HG02678 (cell line): ENCODE measurements at regions not wholly inside any gene's neighbourhood (a gene's known extent, or its start where the extent isn't known, plus 50 kb on each side); places are given as distances from the start of the nearest gene placed in this dataset.
"Not testable (repeated sequence)": the region's sequence is repeated elsewhere in the genome, so short reads cannot be mapped to it uniquely, and the experiment has no call there.

Experiments used
- ATAC-seq: cut with Tn5 transposase; IDR thresholded peaks from one replicate; pipeline ENCODE4 v1.9.1; 2021; ENCODE audit warnings: mild to moderate bottlenecking, moderate library complexity; ENCODE audit not compliant: unreplicated experiment

DNA sequence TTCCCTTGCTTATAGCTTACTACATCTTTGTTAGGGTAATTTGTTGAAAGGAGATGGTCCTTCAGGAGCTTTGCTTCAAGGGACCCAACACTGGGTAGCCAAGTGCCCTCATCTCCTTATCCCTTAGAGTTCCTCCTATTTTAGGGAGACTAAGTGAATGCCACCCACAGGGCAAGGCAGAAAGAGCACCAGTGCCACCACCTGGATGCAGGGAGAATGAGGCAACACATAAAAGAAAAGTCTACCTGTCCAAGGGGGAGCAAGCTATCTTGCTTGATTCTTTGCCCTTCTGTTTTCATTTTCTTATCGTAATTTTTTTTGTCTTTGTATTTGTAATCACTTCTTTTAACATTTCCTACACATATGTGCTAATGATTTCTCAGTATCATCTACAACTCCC, 205.5 kb downstream of the NPR3 start:
- no peak for ATAC-seq

DNA sequence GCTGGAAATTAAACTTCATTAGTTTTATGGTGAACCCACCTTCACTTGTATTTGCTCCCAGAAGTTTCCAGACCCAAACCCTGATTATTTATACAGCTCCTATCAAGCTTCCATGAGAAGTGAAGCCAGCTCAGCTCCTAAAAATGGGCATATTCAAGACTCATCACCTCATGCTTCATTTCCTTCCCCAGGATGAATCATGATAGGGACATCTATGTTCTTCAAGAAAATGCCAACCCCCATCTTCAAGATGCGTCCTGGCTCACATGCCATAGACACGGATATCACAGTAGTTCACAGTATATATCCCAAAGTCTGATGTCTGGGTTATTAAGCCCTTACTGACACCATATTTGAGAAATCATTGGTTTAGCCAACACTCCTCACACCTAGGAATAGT, 217.6 kb downstream of the NPR3 start:
- no peak for ATAC-seq

DNA sequence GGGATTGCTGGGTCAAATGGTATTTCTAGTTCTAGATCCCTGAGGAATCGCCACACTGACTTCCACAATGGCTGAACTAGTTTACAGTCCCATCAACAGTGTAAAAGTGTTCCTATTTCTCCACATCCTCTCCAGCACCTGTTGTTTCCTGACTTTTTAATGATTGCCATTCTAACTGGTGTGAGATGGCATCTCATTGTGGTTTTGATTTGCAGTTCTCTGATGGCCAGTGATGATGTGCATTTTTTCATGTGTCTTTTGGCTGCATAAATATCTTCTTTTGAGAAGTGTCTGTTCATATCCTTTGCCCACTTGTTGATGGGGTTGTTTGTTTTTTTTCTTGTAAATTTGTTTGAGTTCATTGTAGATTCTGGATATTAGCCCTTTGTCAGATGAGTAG, 220.3 kb downstream of the NPR3 start:
- not testable (repeated sequence) for ATAC-seq

DNA sequence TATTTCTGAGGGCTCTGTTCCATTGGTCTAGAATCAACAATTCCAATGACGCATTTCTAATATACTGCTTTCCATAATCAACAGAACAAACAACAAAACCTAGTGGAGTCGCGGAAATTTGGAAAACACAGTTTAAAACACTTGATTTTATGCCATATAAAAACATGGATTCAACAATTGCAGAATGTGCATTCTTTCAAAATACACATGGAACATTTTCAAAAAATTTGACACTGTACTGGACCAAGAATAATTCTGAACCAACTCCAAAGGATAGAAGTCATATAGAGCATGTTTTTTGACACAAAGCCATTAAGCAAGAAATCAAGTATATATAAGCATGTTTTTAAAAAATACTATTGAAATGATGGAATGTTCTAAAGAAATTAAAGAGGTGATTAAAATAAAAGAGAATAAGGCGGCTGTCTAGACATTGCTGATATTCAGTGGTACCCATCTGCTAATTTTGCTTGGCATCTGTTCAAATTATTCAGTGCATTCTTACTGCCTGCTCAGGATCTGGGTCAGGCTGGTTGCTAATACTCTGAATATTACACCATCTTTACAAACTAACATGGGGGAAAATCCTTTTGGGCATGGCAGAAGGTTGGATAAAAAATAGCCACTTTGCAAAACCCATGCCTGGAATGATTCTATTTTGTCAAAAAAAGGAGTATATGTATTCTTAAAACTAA, 221.3 kb downstream of the NPR3 start:
- no peak for ATAC-seq

DNA sequence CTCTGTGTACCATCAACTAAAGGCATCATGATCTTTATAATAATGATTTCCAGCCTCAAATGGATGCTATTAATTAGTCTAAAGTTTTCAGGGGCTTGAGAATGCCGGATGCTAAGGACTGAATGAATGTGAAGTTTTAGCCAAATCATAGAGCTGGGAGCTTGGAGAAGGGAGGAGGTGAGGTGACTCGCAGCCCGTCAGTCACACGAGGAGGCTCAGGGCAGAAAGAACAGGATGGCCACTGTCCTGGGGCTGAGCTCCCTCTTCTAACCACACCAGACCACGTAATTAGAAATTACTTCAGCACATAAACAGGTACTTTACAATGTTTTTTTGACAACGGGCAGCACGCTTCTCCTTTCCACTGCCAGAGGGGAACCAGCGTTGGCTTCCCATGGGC, 222.6 kb downstream of the NPR3 start:
- ATAC-seq, result no peak

DNA sequence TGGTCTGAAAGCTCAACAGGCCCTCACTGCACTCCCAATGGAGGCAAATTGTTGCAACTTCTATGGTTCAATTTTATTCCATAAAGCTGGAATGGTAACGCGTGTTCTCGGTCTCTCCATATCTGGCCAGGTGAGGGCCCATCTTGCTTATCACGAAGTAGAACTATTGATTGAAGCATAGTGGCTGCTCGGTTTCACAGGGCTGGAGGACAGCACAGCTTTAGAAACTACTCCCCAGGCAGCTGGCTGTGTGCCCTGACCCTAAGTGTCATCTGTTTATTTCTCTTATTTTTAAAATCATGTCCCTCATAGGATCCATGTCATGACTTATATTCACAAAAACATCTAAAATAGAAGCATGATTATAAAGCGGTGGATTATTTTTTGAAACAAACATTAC, 223.4 kb downstream of the NPR3 start:
- ATAC-seq, result no peak

DNA sequence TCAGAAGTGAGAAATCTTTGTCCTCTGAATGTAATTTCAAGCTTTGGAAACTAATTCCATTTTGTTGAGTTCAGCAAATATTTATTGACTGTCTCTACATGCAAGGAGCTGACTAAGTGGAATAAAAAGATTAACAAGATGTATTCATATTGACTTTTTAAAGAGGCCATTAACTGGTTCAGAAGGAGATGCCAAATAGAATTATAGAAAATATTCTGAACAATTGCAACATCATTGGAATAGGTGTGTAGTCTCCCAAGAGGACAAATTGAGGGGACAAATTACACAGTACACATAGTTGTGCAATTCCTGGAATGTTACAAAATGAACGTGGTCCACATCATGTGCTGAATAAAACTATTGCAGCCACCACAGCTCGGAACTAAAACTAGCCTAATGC, 224.2 kb downstream of the NPR3 start:
- ATAC-seq, result no peak

DNA sequence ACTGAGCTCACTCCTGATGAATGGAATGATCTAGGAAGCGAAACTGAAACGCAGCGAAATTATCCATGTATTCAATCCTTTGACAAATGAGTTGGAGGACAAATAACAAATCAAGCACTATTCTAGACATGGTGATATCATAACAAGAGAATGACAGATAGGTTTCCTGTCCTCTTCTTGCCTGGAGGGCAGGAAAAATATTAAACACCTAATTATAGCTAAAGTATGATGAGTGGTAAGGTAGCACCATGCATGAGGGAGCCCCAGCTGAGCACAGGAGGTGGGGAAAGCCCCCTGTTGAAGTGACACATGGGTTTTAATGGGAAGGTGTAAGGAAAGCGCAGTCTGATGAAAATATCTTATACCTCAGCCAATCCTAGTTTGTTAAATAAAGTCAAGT, 225.2 kb downstream of the NPR3 start:
- no peak for ATAC-seq

DNA sequence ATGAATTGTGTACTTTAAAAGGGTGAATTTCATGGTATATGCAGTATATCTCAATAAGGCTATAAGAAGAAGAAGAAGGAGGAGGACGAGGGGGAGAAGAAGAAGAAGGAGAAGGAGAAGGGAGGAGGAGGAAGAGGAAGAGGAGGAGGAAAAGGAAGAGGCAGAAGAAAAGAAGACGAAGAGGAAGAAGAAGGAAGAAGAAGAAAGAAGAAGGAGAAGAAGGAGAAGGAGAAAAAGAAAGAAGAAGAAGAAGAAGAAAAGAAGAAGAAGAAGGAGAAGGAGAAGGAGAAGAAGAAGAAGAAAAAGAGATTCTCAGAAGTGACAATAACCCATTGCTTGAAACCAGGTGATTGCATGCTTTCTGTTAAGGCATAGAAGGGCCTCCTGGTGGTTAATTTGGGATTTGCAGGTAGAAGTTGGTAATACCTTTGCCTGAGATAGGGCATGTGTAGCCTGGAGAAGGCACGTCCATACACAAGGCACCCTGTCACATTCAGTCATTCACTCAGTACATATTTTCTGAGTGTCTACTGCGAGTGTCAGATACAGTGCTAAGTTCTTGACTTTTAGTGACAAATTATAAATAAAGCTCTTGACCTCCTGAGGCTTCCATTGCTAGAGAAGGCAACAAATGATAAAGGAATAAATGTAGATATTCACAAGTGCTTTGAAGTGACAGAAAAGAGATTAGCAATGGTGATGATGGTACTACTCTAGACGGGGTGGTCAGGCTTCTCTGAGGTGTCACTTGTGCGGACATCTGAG, 231.3 kb downstream of the NPR3 start:
- peak; percentile 63 for ATAC-seq

DNA sequence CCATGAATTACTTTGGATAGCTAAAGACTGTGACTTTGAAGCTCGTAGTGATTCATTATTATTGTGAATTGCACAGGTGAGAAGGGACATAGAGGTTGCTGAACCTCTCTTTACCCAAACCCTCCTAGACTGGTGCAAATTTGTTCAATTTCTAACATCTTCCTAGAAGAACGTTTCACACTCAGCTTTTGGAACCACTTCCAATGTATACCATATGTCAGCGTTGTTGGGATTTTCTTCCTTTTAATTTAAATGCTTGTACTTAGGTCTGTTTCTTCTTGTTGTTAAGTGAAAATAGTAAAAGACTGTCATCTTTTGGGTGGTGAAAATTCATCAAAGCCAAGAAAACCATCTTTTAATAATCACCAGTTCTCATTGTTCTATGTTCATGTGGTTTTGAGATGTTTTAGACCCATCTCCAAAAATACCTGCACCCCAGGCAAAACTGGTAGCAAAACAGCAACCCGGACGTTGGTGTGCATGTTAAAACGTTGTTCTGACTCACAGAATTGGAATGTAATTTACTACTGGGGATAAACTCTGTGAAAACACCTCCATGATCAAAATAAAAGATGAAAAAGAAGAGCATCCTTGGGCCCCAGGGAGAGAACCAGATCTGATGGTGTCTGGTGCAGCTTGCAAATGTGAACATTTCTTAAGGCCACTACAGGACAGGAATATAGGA, 238.3 kb downstream of the NPR3 start:
- ATAC-seq, result no peak

DNA sequence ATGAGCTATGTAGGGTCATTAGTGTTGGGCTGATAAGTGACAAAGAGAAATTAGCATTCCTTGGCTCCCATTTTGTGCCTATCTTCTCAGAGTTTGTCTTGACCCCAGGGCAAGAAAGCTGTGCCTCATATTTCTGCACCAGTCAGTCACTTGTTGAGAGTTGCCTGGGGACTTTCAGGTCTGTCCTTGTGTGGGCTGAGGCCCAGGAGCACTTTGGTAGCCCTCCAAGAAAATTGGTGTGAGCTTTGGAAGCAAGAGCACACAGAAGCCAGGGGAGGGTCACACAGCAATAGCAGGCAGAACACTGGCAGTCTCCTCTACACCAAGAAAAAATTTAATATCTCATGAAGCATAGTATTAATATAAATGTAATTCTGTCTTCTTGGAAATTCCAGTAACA, 239.9 kb downstream of the NPR3 start:
- no peak for ATAC-seq

DNA sequence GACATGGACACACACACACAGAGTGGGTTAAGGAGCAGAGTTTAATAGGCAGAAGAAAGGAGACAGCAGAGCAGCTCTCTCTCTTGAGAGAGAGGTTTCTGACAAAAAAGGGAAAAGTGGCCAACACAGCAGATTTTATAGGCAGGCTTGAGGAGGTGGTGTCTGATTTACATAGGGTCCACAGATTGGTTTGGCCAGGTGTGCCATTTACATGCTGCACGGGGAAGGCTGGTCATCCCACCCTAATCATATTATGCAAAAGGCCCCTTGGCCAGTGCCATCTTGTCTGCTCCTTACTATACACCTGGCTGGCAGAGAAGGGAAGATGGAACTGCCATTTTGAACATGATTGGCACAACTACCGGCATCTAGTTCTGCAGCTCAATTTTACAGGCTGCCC, 240.8 kb downstream of the NPR3 start:
- no peak for ATAC-seq

DNA sequence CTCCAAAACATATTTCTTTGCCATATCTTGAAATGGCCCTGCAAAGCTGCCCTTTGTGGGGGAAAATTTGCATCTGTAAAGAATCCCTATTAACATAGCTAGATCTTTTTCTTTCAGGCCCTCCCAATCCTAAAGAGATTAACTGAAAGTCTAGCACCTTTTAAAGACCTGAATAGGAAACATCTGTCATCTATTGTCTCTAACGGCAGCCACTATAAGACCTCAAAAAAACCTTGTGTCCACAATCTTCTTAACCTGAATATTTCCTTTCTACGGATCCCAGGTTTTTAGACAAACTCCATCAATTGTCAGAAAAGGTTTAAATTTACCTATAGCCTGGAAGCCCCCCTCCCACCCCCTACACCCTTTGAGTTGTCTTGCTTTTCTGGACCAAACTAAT, 241.3 kb downstream of the NPR3 start:
- not testable (repeated sequence) for ATAC-seq

DNA sequence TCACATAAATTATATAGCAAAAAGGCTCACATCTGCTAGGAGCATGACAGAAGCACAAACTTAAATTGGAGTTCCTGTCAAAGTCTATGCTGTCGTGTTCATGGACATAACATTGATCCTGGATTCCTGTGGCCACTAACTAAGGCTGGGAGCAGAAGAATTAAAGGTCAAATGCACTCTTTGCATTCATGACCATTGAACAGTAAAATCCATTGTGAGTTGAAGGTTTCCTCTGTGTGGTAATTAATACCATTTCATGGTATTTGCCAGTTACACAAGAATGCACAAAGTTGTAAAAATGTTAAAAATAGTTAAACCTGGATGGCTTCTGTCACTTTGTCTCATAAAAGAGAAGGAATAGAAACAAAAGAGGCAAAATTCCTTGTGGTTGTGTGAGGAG, 242.6 kb downstream of the NPR3 start:
- ATAC-seq, result no peak

DNA sequence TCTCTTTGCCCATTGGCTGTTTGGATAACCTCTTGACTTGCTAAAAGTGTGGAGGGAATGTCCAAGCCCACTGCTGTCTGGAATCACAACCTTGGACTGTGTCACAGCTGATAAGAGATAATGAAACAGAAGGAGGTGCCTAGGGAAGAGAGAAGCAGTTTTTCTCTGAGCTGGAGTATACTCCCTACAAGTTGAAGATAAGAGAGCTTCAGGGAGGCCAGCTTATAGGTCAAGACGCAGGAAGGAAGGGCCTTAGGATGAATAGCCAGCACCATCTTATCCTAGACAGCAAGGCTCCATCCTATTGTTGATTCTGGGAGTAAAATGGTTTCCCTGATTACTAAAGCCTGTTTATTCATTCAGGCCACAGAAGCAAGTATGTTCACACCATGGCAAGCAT, 244.7 kb downstream of the NPR3 start:
- no peak for ATAC-seq

DNA sequence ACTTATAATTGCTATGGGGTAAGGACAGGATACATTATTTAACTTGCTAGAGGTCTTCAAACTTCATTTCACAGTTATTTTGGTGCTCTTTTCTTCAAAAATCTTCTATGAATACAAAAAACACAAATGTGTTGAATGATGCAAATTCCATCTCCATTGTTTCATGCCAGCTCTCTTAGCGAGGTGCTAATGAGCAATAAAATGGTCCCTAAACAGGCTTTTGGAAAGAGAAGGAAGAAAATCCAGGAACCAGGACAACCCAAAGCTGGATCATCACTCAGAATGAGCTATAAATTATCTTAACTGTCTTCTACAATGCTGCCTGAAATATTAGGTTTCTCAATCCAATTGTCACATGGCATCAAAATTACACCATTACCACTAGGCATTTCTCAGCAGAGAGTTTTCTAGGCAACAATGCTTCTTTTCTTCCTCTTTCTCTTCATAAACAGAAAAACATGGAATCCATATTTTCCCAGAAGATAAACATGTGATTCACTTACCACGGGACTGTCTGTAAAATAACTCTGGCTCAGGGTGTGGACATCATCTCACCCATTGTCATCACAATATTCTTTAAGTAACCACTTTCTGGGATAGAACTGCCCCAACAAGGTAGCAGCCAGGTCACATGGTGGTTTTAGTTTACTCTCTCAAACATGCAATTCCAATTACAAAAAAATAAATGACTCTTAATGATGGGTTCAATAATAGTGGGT, 249.4 kb downstream of the NPR3 start:
- ATAC-seq, result no peak

DNA sequence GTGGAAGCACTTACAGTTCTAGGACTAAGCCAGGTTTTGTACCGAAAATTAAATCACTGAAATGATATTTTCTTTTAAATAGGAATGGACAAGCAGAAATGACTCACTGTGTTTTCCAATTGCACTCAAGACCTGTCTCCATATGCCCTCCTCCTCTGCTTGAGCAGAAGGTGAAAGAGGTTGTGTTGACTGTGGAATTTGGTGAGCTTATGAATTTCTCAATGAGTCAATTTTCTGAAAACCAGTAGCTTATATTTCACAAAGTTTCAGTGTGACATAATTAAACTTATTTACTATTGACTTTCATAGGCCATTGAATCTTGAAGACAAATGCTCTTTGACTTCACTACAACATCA, 249.9 kb downstream of the NPR3 start:
- ATAC-seq, result no peak

DNA sequence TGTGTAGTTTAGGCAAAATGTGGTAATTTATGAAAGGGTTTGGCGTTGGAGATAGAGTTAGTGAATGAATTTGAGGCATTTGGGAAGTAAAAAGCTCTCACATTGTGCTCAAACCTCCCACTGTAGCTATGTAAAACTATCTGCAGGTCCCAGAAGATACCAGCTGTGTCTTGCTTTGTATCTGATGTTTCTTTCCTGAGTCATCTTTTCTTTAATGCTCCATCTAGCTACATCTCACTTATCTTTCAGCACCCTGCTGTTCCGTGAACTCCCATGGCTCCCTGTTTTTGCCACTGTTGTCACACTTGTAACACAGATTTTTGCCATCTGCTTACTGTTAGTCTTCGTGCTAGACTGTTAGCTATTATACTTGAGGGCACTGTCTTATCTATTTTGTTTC, 253.1 kb downstream of the NPR3 start:
- no peak for ATAC-seq

DNA sequence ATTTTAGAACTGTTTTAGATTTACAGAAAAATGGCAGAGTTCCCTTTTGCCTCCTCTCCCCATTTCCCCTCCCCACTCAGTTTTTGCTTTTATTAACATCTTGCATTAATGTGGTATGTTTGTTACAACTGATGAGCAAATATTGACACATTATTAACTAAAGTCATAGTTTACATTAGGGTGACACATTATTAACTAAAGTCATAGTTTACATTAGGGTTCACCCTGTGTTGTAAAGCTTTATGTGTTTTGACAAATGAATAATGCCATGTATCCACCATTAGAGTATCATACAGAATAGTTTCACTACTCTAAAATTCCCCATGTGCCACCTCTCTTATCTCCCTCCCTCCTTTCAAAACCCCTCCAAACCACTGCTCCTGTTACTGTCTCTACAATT, 262.5 kb downstream of the NPR3 start:
- no peak for ATAC-seq

DNA sequence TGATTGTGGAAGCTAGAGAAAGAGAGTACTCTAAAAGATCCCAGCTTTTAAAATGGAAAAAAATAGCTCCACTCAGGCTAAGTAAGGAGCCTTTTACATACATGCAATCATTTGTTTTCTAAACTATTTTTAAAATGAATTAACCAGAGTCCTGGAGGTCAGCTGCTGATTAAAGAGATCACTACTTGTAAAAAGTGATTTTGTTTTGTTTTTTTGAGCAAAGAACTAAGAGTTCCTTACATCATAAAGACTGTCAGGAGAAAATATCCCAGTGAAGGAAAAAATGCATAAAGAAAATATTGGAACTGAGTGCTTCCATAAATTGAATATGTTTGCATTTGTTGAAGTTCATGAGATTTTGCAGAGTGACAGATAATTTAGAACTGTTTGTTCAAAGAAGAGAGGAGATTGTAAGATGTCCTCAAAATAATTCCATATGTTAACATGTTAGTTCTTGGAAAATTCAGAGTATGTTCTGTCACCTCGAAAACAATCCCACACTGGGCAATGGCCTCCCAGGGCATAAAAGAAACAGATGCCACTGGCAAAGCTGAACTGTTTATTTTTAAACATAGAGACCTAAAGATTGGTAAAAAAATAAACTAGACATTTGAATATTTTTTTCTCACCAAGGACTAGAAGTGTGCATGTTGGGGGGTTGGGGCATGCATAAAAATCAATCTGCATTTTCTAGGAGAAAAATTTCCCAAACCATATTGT, 264.7 kb downstream of the NPR3 start:
- ATAC-seq, result no peak

DNA sequence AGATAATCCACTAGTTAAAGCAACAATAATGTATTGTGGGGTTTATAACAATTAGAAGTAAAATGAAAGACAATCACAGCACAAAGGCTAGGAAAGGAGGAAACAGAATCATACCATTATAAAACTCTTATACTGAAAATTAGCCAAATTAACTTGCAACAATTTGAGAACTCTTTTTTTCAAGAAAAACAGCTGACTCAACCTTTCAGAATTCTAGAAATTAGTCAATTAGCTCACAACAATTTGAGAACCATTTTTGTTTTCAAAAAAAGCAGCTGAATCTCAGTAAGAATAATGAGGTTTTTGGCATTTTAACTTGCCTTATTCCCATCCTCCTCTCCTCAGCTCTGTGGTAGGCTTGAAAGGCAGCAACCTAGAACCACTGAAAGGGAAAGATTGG, 269.9 kb downstream of the NPR3 start:
- ATAC-seq, result no peak
